Lower leg skin (tissue), 3 donors: ENCODE measurements at regions not wholly inside any gene's neighbourhood (a gene's known extent, or its start where the extent isn't known, plus 50 kb on each side); places are given as distances from the start of the nearest gene placed in this dataset.

Experiments
- POLR2A ChIP-seq, 2 donors: fragments of 450-650 bp; IDR thresholded peaks; one replicate each; pipeline ENCODE4 v1.6.1; 2016 to 2017; ENCODE audit warnings: antibody characterized with exemption in 2 of 2, mild to moderate bottlenecking in 1 of 2, moderate library complexity in 1 of 2
- TF ChIP-seq, protein P1 (sequence below), 3 donors: fragments of 450-650 bp; IDR thresholded peaks; one replicate each; pipeline ENCODE4 v1.5.1; 2016; ENCODE audit warnings: antibody characterized with exemption in 3 of 3, mild to moderate bottlenecking in 3 of 3, moderate library complexity in 2 of 3

DNA sequence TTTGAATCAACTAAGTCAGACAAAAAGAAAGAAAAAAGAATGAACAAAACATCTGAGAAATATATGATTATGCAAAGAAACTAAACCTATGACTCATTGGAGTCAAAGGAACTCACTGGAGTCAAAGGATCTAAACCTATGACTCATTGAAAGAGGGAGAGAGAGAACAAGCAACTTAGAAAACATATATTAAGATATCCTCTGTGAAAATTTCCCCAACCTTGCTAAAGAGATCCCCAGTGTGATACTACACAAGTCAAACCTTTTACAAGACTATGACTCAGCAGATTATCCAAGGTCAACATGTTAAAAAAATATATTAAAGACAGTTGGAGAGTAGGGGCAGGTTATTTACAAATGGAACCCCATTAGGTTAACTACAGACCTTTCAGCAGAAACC lies 1538.3 kb downstream of the NCAM2 start:
- TF ChIP-seq, protein P1, sequence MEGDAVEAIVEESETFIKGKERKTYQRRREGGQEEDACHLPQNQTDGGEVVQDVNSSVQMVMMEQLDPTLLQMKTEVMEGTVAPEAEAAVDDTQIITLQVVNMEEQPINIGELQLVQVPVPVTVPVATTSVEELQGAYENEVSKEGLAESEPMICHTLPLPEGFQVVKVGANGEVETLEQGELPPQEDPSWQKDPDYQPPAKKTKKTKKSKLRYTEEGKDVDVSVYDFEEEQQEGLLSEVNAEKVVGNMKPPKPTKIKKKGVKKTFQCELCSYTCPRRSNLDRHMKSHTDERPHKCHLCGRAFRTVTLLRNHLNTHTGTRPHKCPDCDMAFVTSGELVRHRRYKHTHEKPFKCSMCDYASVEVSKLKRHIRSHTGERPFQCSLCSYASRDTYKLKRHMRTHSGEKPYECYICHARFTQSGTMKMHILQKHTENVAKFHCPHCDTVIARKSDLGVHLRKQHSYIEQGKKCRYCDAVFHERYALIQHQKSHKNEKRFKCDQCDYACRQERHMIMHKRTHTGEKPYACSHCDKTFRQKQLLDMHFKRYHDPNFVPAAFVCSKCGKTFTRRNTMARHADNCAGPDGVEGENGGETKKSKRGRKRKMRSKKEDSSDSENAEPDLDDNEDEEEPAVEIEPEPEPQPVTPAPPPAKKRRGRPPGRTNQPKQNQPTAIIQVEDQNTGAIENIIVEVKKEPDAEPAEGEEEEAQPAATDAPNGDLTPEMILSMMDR (IDR thresholded peaks at IDR 0.05), result no peak
- no peak for TF ChIP-seq POLR2A (IDR thresholded peaks at IDR 0.05)
